GM12892 (cell line): ENCODE measurements at regions not wholly inside any gene's neighbourhood (a gene's known extent, or its start where the extent isn't known, plus 50 kb on each side); places are given as distances from the start of the nearest gene placed in this dataset.

ENCODE experiments used
- POLR2A ChIP-seq: IDR thresholded peaks from 2 replicates; pipeline ENCODE4 v1.6.1; 2011; ENCODE audit warnings: low read depth, low read length, control low read depth
- POLR2AphosphoS5 ChIP-seq: IDR thresholded peaks from 2 replicates; pipeline ENCODE4 v1.6.1; 2011; ENCODE audit warnings: low read depth, low read length, control low read depth

GRCh38 chr6:19102936-19103335 lies 715.8 kb downstream of the RNF144B start:
- TF ChIP-seq POLR2A (no peak), POLR2AphosphoS5 (no peak)
